Psoas muscle (tissue), 7 donors: ENCODE measurements at regions not wholly inside any gene's neighbourhood (a gene's known extent, or its start where the extent isn't known, plus 50 kb on each side); places are given as distances from the start of the nearest gene placed in this dataset.

Experiments used
- ATAC-seq, 4 donors: fragments of 200-7000 bp; cut with Tn5 transposase; one replicate each; pipeline ENCODE4 v1.9.1; 2020; ENCODE audit warnings: moderate library complexity in 3 of 4, mild to moderate bottlenecking in 2 of 4
- DNase-seq, 2 donors: peaks; one replicate each; pipeline ENCODE4 v3.0.0-alpha.2; 2020
- H3K27ac ChIP-seq: fragments of 200-600 bp; one replicate; pipeline ENCODE4 v1.8.0; 2022
- H3K27me3 ChIP-seq, 3 donors: fragments of 200-600 bp in 1 of 3; one replicate each; pipeline versions ENCODE4 v1.6.1 to v1.8.0; 2013 to 2022; ENCODE audit warnings: low read length in 2 of 3, mild to moderate bottlenecking in 2 of 3, moderate library complexity in 1 of 3; ENCODE audit not compliant: insufficient read depth in 3 of 3
- H3K36me3 ChIP-seq, 2 donors: fragments of 200-600 bp in 1 of 2; one replicate each; pipeline versions ENCODE4 v1.6.1 to v1.8.0; 2013 to 2022; ENCODE audit warnings: low read depth in 1 of 2, mild to moderate bottlenecking in 1 of 2, moderate library complexity in 1 of 2; ENCODE audit not compliant: insufficient read depth in 1 of 2
- H3K4me1 ChIP-seq: fragments of 200-600 bp; one replicate; pipeline ENCODE4 v1.8.0; 2022
- H3K4me3 ChIP-seq: fragments of 200-600 bp; one replicate; pipeline ENCODE4 v1.8.0; 2022; ENCODE audit warnings: mild to moderate bottlenecking
- H3K9me3 ChIP-seq: fragments of 200-600 bp; one replicate; pipeline ENCODE4 v1.8.0; 2022
- WGBS, 3 donors: extraction: QIAGEN DNeasy Blood & Tissue Kit; methylation state at CpG; one replicate each; pipeline versions ENCODE4 v1.1.6 to v1.1.7; 2013; 5-methylcytosine and 5-hydroxymethylcytosine counted together
- intact Hi-C, 2 donors: fragments of 100-400 bp; cut with DNase I; formaldehyde crosslinking; loops; one replicate each; pipeline versions ENCODE4 v1.11.0 to v1.14.2; 2022
- TF ChIP-seq, protein P1 (sequence below): fragments of 200-600 bp; IDR thresholded peaks from one replicate; pipeline ENCODE4 v1.8.0; 2022; ENCODE audit warnings: antibody characterized with exemption
- donor health status: healthy with polysubstance abuse.
- donor health status: DM: no; HTN: no; CAD: no; lungs with moderate emphysema.
- donor health status: Bipolar disorder and iron deficiency.
- donor health status: healthy.
- donor health status: DM: yes; HTN: yes; CAD: no.
- donor health status: DM: no; HTN: no; CAD: no.
- donor health status: DM: yes; HTN: yes; CAD: no.

DNA sequence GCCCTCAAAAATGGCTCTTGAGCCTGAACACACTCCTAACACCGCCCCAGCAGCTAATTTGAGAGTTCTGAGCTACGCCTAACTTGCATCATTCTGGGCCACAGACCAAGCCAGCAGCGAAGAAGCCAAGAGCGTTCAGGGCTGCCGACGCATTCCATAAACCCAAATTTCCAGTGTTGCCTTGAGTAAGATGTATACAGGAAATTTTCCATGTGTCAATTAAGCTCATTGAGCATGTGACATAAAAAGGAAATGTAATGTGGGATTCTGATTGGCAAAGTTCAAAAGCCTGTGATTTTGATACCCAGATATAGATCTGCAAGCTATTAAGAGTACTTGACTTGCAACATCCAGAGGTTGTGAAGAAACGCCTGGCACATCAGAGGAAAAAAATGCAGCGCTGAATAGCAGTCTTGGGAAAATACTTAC is 148.6 kb upstream of the NR2F2 start:
- intact Hi-C loops = no loop called here
- WGBS, 3 donors = 56 to 66% (median 64%) methylated on average over 8 of the region's 8 CpGs
- TF ChIP-seq, protein P1, sequence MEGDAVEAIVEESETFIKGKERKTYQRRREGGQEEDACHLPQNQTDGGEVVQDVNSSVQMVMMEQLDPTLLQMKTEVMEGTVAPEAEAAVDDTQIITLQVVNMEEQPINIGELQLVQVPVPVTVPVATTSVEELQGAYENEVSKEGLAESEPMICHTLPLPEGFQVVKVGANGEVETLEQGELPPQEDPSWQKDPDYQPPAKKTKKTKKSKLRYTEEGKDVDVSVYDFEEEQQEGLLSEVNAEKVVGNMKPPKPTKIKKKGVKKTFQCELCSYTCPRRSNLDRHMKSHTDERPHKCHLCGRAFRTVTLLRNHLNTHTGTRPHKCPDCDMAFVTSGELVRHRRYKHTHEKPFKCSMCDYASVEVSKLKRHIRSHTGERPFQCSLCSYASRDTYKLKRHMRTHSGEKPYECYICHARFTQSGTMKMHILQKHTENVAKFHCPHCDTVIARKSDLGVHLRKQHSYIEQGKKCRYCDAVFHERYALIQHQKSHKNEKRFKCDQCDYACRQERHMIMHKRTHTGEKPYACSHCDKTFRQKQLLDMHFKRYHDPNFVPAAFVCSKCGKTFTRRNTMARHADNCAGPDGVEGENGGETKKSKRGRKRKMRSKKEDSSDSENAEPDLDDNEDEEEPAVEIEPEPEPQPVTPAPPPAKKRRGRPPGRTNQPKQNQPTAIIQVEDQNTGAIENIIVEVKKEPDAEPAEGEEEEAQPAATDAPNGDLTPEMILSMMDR = no peak
- no peak overlapping the region for H3K27ac ChIP-seq
- ATAC-seq (peak; percentile 56 to 88 (median 76)), DNase-seq (peak; percentile 67 to 81)
- H3K27me3 ChIP-seq = peaks cover 0 to 2% (median 0%) of the 10 kb centered on the region in 3 donors
- H3K9me3 ChIP-seq = no peaks in the 10 kb centered on the region
- H3K4me3 ChIP-seq = no peak overlapping the region
- no peaks in the 10 kb centered on the region for H3K36me3 ChIP-seq
- no peaks in the 10 kb centered on the region for H3K4me1 ChIP-seq

DNA sequence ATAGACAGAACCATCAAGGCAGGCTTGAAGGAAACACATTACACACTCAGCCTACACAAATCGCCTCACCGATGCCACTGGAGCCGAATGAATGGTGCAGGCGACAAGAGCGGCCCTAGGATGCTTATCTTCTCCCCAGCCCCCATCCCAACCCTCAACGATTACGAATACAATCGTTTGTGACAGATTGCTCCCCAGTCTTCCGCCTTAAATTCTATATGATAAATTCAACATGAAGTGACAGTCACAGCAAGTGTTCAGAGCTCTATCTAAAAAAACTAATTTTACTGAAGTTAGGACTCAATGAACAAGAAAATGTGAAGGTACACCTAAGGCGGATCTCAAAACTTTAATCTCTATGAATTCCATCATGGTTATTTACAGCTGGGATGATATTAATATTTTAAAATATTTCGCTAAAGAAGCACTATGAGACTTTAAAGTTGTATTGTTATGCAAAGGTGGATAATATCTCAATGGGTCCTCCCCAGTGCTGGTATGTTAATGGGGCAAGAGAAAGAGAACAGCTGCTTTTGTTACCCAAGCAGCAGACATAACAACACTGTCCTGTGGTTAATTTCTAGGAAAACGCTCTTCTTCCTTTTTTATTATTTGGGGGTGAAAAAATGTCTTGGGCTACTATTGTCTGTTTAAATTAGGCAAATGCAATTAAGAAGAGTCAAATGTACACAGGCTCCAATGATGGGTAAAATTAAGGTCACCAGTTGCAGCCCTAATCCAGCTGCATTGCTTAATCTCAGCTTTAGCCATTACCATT is 147.6 kb upstream of the NR2F2 start:
- ATAC-seq (no peak), DNase-seq (no peak)
- Histone ChIP-seq H3K4me1 (no peaks in the 10 kb centered on the region), H3K27ac (no peak overlapping the region), H3K36me3 (no peaks in the 10 kb centered on the region), H3K27me3 (peaks cover 0 to 2% (median 0%) of the 10 kb centered on the region in 3 donors), H3K4me3 (no peak overlapping the region), H3K9me3 (no peaks in the 10 kb centered on the region)
- 88 to 93% (median 91%) methylated on average over 12 of the region's 12 CpGs for WGBS, 3 donors
- TF ChIP-seq, protein P1 = no peak
- intact Hi-C loops = no loop called here

DNA sequence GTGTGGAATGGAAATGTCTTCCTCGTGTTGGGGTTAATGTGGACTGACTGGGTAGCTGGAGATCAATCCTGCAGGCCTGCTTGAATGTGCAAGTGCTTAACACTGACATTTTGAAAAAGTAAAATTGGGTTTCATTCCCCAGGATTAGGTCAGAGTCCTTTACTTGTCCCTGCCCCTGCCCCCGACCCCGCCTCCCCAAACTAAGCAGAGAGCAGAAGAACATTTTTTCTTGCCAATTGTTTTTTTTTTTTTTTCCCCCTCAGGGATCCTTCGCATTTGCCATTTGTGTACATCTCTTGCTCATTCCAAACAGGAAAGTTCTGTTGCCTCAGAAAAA is 147.0 kb upstream of the NR2F2 start:
- intact Hi-C loops = no loop called here
- H3K27ac ChIP-seq = no peak overlapping the region

GRCh38 chr15:96183867-96184266 is 146.6 kb upstream of the NR2F2 start:
- TF ChIP-seq, protein P1 = no peak
- ATAC-seq (no peak), DNase-seq (no peak)
- Histone ChIP-seq H3K36me3 (no peaks in the 10 kb centered on the region), H3K27me3 (peaks cover 0 to 2% (median 0%) of the 10 kb centered on the region in 3 donors), H3K4me1 (no peaks in the 10 kb centered on the region), H3K4me3 (no peak overlapping the region), H3K27ac (no peak overlapping the region), H3K9me3 (no peaks in the 10 kb centered on the region)
- intact Hi-C loops = no loop called here
- 93 to 97% (median 94%) methylated on average over 3 of the region's 3 CpGs for WGBS, 3 donors

More for the DNA sequence above, 147.0 kb upstream of the NR2F2 start:
- no peak for DNase-seq
- Histone ChIP-seq H3K9me3 (no peaks in the 10 kb centered on the region), H3K4me3 (no peak overlapping the region), H3K27me3 (peaks cover 0 to 2% (median 0%) of the 10 kb centered on the region in 3 donors), H3K4me1 (no peaks in the 10 kb centered on the region), H3K36me3 (no peaks in the 10 kb centered on the region)
- ATAC-seq = no peak
- TF ChIP-seq, protein P1 = no peak
- 60 to 72% (median 64%) methylated on average over 4 of the region's 4 CpGs for WGBS, 3 donors

GRCh38 chr15:96184297-96184696 is 146.2 kb upstream of the NR2F2 start:
- no peak overlapping the region for H3K27ac ChIP-seq
- ATAC-seq (no peak), DNase-seq (no peak)
- TF ChIP-seq, protein P1 = no peak
- no peaks in the 10 kb centered on the region for H3K9me3 ChIP-seq
- WGBS, 3 donors = 92 to 95% (median 94%) methylated on average over 2 of the region's 2 CpGs
- no peak overlapping the region for H3K4me3 ChIP-seq
- H3K4me1 ChIP-seq = no peaks in the 10 kb centered on the region
- intact Hi-C loops = no loop called here
- peaks cover 0 to 2% (median 0%) of the 10 kb centered on the region in 3 donors for H3K27me3 ChIP-seq
- H3K36me3 ChIP-seq = no peaks in the 10 kb centered on the region
